ENCODE measurements at regions not wholly inside any gene's neighbourhood (a gene's known extent, or its start where the extent isn't known, plus 50 kb on each side); places are given as distances from the start of the nearest gene placed in this dataset.

GRCh38 chr1:164958982-164959768, 397.3 kb downstream of the LMX1A start:
- TF ChIP-seq CTCF (IDR thresholded peaks at IDR 0.05) (no peak), POLR2A (IDR thresholded peaks at IDR 0.05) (no peak)

Data from lower leg skin (tissue), 3 donors.